Suprapubic skin (tissue), 4 donors: ENCODE measurements at regions not wholly inside any gene's neighbourhood (a gene's known extent, or its start where the extent isn't known, plus 50 kb on each side); places are given as distances from the start of the nearest gene placed in this dataset.
A peak's percentile ranks its signal among the peaks of the same experiment; 100 is the strongest.
"Not testable (repeated sequence)": the region's sequence is repeated elsewhere in the genome, so short reads cannot be mapped to it uniquely, and the experiment has no call there.

ENCODE experiments used
- DNase-seq, 2 donors: peaks; one replicate each; pipeline ENCODE4 v3.0.0-alpha.2; 2019; ENCODE audit warnings: low spot score in 2 of 2
- H3K27ac ChIP-seq: fragments of 200-600 bp; sonication (generic); one replicate; pipeline ENCODE4 v1.5.1; 2019
- H3K27me3 ChIP-seq: fragments of 200-600 bp; sonication (generic); one replicate; pipeline ENCODE4 v1.5.1; 2019
- H3K36me3 ChIP-seq: fragments of 200-600 bp; sonication (generic); one replicate; pipeline ENCODE4 v1.5.1; 2019
- H3K4me1 ChIP-seq: fragments of 200-600 bp; sonication (generic); one replicate; pipeline ENCODE4 v1.5.1; 2019
- H3K4me3 ChIP-seq: fragments of 200-600 bp; sonication (generic); one replicate; pipeline ENCODE4 v1.5.1; 2019; ENCODE audit warnings: mild to moderate bottlenecking
- H3K9me3 ChIP-seq: fragments of 200-600 bp; sonication (generic); one replicate; pipeline ENCODE4 v1.5.1; 2019
- CTCF ChIP-seq, 2 donors: fragments of 200-600 bp in 1 of 2; fragments of 450-650 bp in 1 of 2; sonication (generic) in 1 of 2; IDR thresholded peaks; one replicate each; pipeline ENCODE4 v1.5.1; 2016 to 2019; ENCODE audit warnings: antibody characterized with exemption in 2 of 2, mild to moderate bottlenecking in 1 of 2, moderate library complexity in 1 of 2
- EP300 ChIP-seq: sonication (generic); formaldehyde crosslinking; IDR thresholded peaks from one replicate; pipeline ENCODE4 v1.6.1; 2017; ENCODE audit warnings: antibody characterized with exemption
- POLR2A ChIP-seq, 2 donors: fragments of 450-650 bp; IDR thresholded peaks; one replicate each; pipeline ENCODE4 v1.6.1; 2017; ENCODE audit warnings: antibody characterized with exemption in 2 of 2, mild to moderate bottlenecking in 2 of 2, moderate library complexity in 2 of 2
- POLR2AphosphoS5 ChIP-seq, 3 donors: sonication (generic); formaldehyde crosslinking; IDR thresholded peaks; one replicate each; pipeline ENCODE4 v1.6.1; 2017; ENCODE audit warnings: antibody characterized with exemption in 3 of 3
- WGBS: methylation state at CpG from one replicate; pipeline ENCODE4 v1.1.5; 2018; 5-methylcytosine and 5-hydroxymethylcytosine counted together

- Histone ChIP-seq H3K27ac (no peak overlapping the region), H3K4me3 (no peak overlapping the region), H3K9me3 (no peaks in the 10 kb centered on the region), H3K4me1 (peaks cover 3% of the 10 kb centered on the region), H3K27me3 (no peaks in the 10 kb centered on the region), H3K36me3 (no peaks in the 10 kb centered on the region)
- TF ChIP-seq POLR2A (IDR thresholded peaks at IDR 0.05) (no peak), POLR2AphosphoS5 (IDR thresholded peaks at IDR 0.05) (no peak), EP300 (no peak), CTCF (IDR thresholded peaks at IDR 0.05) (no peak)
- no peak for DNase-seq
- 66% methylated on average over 12 of the region's 12 CpGs for WGBS
These were observed 113.7 kb downstream of the FAM217A start for GRCh38 chr6:3965071-3965718.

- no peak overlapping the region for H3K4me3 ChIP-seq
- no peak for DNase-seq
- TF ChIP-seq EP300 = no peak
- TF ChIP-seq POLR2A (IDR thresholded peaks at IDR 0.05) = no peak
- no peak for TF ChIP-seq CTCF (IDR thresholded peaks at IDR 0.05)
- no peak for TF ChIP-seq POLR2AphosphoS5 (IDR thresholded peaks at IDR 0.05)
- 98% methylated on average over 9 of the region's 9 CpGs for WGBS
- H3K27ac ChIP-seq = no peak overlapping the region
- H3K9me3 ChIP-seq = no peaks in the 10 kb centered on the region
- no peaks in the 10 kb centered on the region for H3K27me3 ChIP-seq
- no peaks in the 10 kb centered on the region for H3K36me3 ChIP-seq
- H3K4me1 ChIP-seq = peaks cover 3% of the 10 kb centered on the region
These were observed 112.5 kb downstream of the FAM217A start for GRCh38 chr6:3966426-3966825.

GRCh38 chr6:3970097-3970496 lies 108.8 kb downstream of the FAM217A start:
- DNase-seq = no peak
- TF ChIP-seq EP300 (no peak), CTCF (IDR thresholded peaks at IDR 0.05) (no peak), POLR2A (IDR thresholded peaks at IDR 0.05) (no peak), POLR2AphosphoS5 (IDR thresholded peaks at IDR 0.05) (no peak)
- H3K4me3 ChIP-seq = no peak overlapping the region
- no peaks in the 10 kb centered on the region for H3K9me3 ChIP-seq
- no peaks in the 10 kb centered on the region for H3K36me3 ChIP-seq
- 91% methylated on average over 5 of the region's 5 CpGs for WGBS
- peaks cover 3% of the 10 kb centered on the region for H3K4me1 ChIP-seq
- no peak overlapping the region for H3K27ac ChIP-seq
- H3K27me3 ChIP-seq = no peaks in the 10 kb centered on the region

GRCh38 chr6:3973152-3973551 lies 105.8 kb downstream of the FAM217A start:
- WGBS = 92% methylated on average over 3 of the region's 3 CpGs

GRCh38 chr6:3977875-3978711 lies 100.8 kb downstream of the FAM217A start:
- WGBS = 54% methylated on average over 16 of the region's 16 CpGs
- H3K4me1 ChIP-seq = no peaks in the 10 kb centered on the region
- TF ChIP-seq POLR2AphosphoS5 (IDR thresholded peaks at IDR 0.05) (no peak), POLR2A (IDR thresholded peaks at IDR 0.05) (no peak), CTCF (IDR thresholded peaks at IDR 0.05) (peak; percentile 13 to 63), EP300 (no peak)
- H3K9me3 ChIP-seq = no peaks in the 10 kb centered on the region
- H3K4me3 ChIP-seq = no peak overlapping the region
- H3K36me3 ChIP-seq = no peaks in the 10 kb centered on the region
- H3K27me3 ChIP-seq = no peaks in the 10 kb centered on the region
- no peak overlapping the region for H3K27ac ChIP-seq
- DNase-seq = no peak

More at GRCh38 chr6:3973152-3973551, 105.8 kb downstream of the FAM217A start:
- H3K9me3 ChIP-seq, DNase-seq, H3K27ac ChIP-seq, H3K27me3 ChIP-seq, H3K36me3 ChIP-seq, H3K4me1 ChIP-seq, H3K4me3 ChIP-seq: not testable (repeated sequence)

- not testable (repeated sequence) for H3K36me3 ChIP-seq, H3K4me1 ChIP-seq, DNase-seq, H3K27me3 ChIP-seq, H3K27ac ChIP-seq, H3K4me3 ChIP-seq, H3K9me3 ChIP-seq
- 57% methylated on average over 1 of the region's 1 CpG for WGBS
These were observed 100.0 kb downstream of the FAM217A start for GRCh38 chr6:3978966-3979365.
